ENCODE measurements at regions not wholly inside any gene's neighbourhood (a gene's known extent, or its start where the extent isn't known, plus 50 kb on each side); places are given as distances from the start of the nearest gene placed in this dataset.

GRCh38 chr14:43541356-43541755 is 965.7 kb downstream of the FSCB start:
- Histone ChIP-seq H3K27me3 (ENCODE audit: control insufficient read depth, insufficient read depth, low read length) (no peaks in the 10 kb centered on the region), H3K79me2 (ENCODE audit: control insufficient read depth, insufficient read depth, low read length) (no peaks in the 10 kb centered on the region), H3K9ac (ENCODE audit: insufficient read depth, low read length) (no peak overlapping the region), H4K20me1 (ENCODE audit: control insufficient read depth, extremely low read depth, insufficient read depth, low read length) (no peaks in the 10 kb centered on the region), H3K9me3 (ENCODE audit: control insufficient read depth, insufficient read depth, low read depth, low read length) (no peaks in the 10 kb centered on the region), H3K36me3 (ENCODE audit: control insufficient read depth, insufficient read depth, low read length) (no peaks in the 10 kb centered on the region), H3K4me3 (replicated peaks in 1 of 4; ENCODE audit: control extremely low read depth in 1 of 4, insufficient read depth in 1 of 4, low read depth in 3 of 4, low read length in 4 of 4) (no peak overlapping the region), H2AFZ (ENCODE audit: low read length) (no peak overlapping the region), H3K27ac (ENCODE audit: insufficient read depth, low read length) (no peak overlapping the region), H3K4me1 (ENCODE audit: control insufficient read depth, extremely low read depth, insufficient read depth, low read length) (no peaks in the 10 kb centered on the region), H3K4me2 (ENCODE audit: extremely low read depth, insufficient read depth, low read length) (no peak overlapping the region)
- DNase-seq (ENCODE audit: low read depth in 2 of 2), result no peak
- TF ChIP-seq EZH2 (IDR thresholded peaks at IDR 0.05; ENCODE audit: low read length, missing control alignments), result no peak
- no peak for TF ChIP-seq CTCF (conservative IDR thresholded peaks at IDR 0.05 in 1 of 2, IDR thresholded peaks at IDR 0.05 in 1 of 2; ENCODE audit: low read depth in 1 of 2, low read length in 2 of 2)

- no peaks in the 10 kb centered on the region for H3K36me3 ChIP-seq (ENCODE audit: control insufficient read depth, insufficient read depth, low read length)
- H4K20me1 ChIP-seq (ENCODE audit: control insufficient read depth, extremely low read depth, insufficient read depth, low read length), result no peaks in the 10 kb centered on the region
- H3K4me1 ChIP-seq (ENCODE audit: control insufficient read depth, extremely low read depth, insufficient read depth, low read length), result no peaks in the 10 kb centered on the region
- H3K9ac ChIP-seq (ENCODE audit: insufficient read depth, low read length), result no peak overlapping the region
- H2AFZ ChIP-seq (ENCODE audit: low read length), result no peak overlapping the region
- no peak for DNase-seq (ENCODE audit: low read depth in 2 of 2)
- H3K79me2 ChIP-seq (ENCODE audit: control insufficient read depth, insufficient read depth, low read length), result no peaks in the 10 kb centered on the region
- H3K27ac ChIP-seq (ENCODE audit: insufficient read depth, low read length), result no peak overlapping the region
- TF ChIP-seq EZH2 (IDR thresholded peaks at IDR 0.05; ENCODE audit: low read length, missing control alignments), result no peak
- no peak overlapping the region for H3K4me2 ChIP-seq (ENCODE audit: extremely low read depth, insufficient read depth, low read length)
- H3K9me3 ChIP-seq (ENCODE audit: control insufficient read depth, insufficient read depth, low read depth, low read length), result no peaks in the 10 kb centered on the region
- H3K27me3 ChIP-seq (ENCODE audit: control insufficient read depth, insufficient read depth, low read length), result no peaks in the 10 kb centered on the region
- no peak overlapping the region for H3K4me3 ChIP-seq (replicated peaks in 1 of 4; ENCODE audit: control extremely low read depth in 1 of 4, insufficient read depth in 1 of 4, low read depth in 3 of 4, low read length in 4 of 4)
Observed at GRCh38 chr14:43540948-43541347, 966.1 kb downstream of the FSCB start.

GRCh38 chr14:43539210-43539609 is 967.9 kb downstream of the FSCB start:
- peak in 1 of 2 donors; percentile 57 for DNase-seq (ENCODE audit: low read depth in 2 of 2)
- no peaks in the 10 kb centered on the region for H3K27me3 ChIP-seq (ENCODE audit: control insufficient read depth, insufficient read depth, low read length)
- H4K20me1 ChIP-seq (ENCODE audit: control insufficient read depth, extremely low read depth, insufficient read depth, low read length), result no peaks in the 10 kb centered on the region
- no peak overlapping the region for H2AFZ ChIP-seq (ENCODE audit: low read length)
- no peak overlapping the region for H3K4me2 ChIP-seq (ENCODE audit: extremely low read depth, insufficient read depth, low read length)
- no peaks in the 10 kb centered on the region for H3K36me3 ChIP-seq (ENCODE audit: control insufficient read depth, insufficient read depth, low read length)
- peak overlapping the region in 1 of 4 experiments; percentile 40 for H3K4me3 ChIP-seq (replicated peaks in 1 of 4; ENCODE audit: control extremely low read depth in 1 of 4, insufficient read depth in 1 of 4, low read depth in 3 of 4, low read length in 4 of 4)
- no peak overlapping the region for H3K9ac ChIP-seq (ENCODE audit: insufficient read depth, low read length)
- no peaks in the 10 kb centered on the region for H3K9me3 ChIP-seq (ENCODE audit: control insufficient read depth, insufficient read depth, low read depth, low read length)
- H3K27ac ChIP-seq (ENCODE audit: insufficient read depth, low read length), result no peak overlapping the region
- TF ChIP-seq CTCF (conservative IDR thresholded peaks at IDR 0.05 in 1 of 2, IDR thresholded peaks at IDR 0.05 in 1 of 2; ENCODE audit: low read depth in 1 of 2, low read length in 2 of 2) (peak in 1 of 2 donors; percentile 53), EZH2 (IDR thresholded peaks at IDR 0.05; ENCODE audit: low read length, missing control alignments) (no peak)
- H3K4me1 ChIP-seq (ENCODE audit: control insufficient read depth, extremely low read depth, insufficient read depth, low read length), result no peaks in the 10 kb centered on the region
- no peaks in the 10 kb centered on the region for H3K79me2 ChIP-seq (ENCODE audit: control insufficient read depth, insufficient read depth, low read length)
